Peyer's patch (tissue), 4 donors: ENCODE measurements at regions not wholly inside any gene's neighbourhood (a gene's known extent, or its start where the extent isn't known, plus 50 kb on each side); places are given as distances from the start of the nearest gene placed in this dataset.

Source experiments
- DNase-seq, 3 donors: peaks; one replicate each; pipeline ENCODE4 v3.0.0-alpha.2; 2017 to 2019
- H3K27ac ChIP-seq, 4 donors: fragments of 200-600 bp; sonication (generic); one replicate each; pipeline ENCODE4 v1.5.1; 2016 to 2019
- H3K27me3 ChIP-seq, 2 donors: fragments of 200-600 bp; sonication (generic); one replicate each; pipeline ENCODE4 v1.5.1; 2019
- H3K36me3 ChIP-seq, 3 donors: fragments of 200-600 bp; sonication (generic); one replicate each; pipeline ENCODE4 v1.5.1; 2016 to 2019
- H3K4me1 ChIP-seq, 4 donors: fragments of 200-600 bp; sonication (generic); one replicate each; pipeline ENCODE4 v1.5.1; 2016 to 2019
- H3K4me3 ChIP-seq, 4 donors: fragments of 200-600 bp; sonication (generic); 1 replicate in 3 of 4; 2 replicates in 1 of 4; pipeline ENCODE4 v1.5.1; 2016 to 2019; ENCODE audit warnings: mild to moderate bottlenecking in 1 of 4
- H3K9me3 ChIP-seq, 4 donors: fragments of 200-600 bp; sonication (generic); one replicate each; pipeline ENCODE4 v1.5.1; 2016 to 2019; ENCODE audit warnings: mild to moderate bottlenecking in 1 of 4
- POLR2A ChIP-seq, 2 donors: fragments of 450-650 bp; IDR thresholded peaks; one replicate each; pipeline ENCODE4 v1.5.1; 2017; ENCODE audit warnings: antibody characterized with exemption in 2 of 2, mild to moderate bottlenecking in 2 of 2, moderate library complexity in 2 of 2
- TF ChIP-seq, protein P1 (sequence below), 6 experiments: fragments of 450-650 bp in 4 of 6; fragments of 200-600 bp in 2 of 6; sonication (generic) in 1 of 6; IDR thresholded peaks; one replicate each; pipeline ENCODE4 v1.5.1; 2017 to 2019; ENCODE audit warnings: antibody characterized with exemption in 6 of 6, mild to moderate bottlenecking in 3 of 6, moderate library complexity in 1 of 6

DNA sequence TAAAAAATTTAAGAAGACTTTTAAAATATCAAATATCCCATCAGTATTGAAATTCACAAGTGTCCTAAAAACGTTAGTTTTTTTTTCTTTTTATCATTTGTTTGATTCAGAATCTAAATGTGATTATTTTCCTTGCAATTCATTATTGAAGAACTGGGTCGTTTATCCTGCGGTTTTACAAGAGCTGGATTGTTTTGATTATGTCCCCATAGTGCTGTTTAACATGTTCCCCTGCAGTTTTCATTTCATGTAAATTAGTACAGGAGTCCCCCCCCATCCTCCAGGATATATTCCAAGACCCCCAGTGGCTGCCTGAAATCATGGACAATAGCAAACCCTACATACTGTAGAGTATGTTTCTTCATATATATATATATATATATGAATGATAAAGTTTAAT lies 105.7 kb downstream of the KCTD15 start:
- Histone ChIP-seq H3K36me3 (no peaks in the 10 kb centered on the region), H3K27ac (no peak overlapping the region), H3K4me3 (no peak overlapping the region), H3K27me3 (peaks cover 0 to 5% of the 10 kb centered on the region in 2 donors), H3K4me1 (peaks cover 0 to 18% (median 8%) of the 10 kb centered on the region in 4 donors), H3K9me3 (peaks cover 0 to 8% (median 4%) of the 10 kb centered on the region in 4 donors)
- TF ChIP-seq, protein P1, sequence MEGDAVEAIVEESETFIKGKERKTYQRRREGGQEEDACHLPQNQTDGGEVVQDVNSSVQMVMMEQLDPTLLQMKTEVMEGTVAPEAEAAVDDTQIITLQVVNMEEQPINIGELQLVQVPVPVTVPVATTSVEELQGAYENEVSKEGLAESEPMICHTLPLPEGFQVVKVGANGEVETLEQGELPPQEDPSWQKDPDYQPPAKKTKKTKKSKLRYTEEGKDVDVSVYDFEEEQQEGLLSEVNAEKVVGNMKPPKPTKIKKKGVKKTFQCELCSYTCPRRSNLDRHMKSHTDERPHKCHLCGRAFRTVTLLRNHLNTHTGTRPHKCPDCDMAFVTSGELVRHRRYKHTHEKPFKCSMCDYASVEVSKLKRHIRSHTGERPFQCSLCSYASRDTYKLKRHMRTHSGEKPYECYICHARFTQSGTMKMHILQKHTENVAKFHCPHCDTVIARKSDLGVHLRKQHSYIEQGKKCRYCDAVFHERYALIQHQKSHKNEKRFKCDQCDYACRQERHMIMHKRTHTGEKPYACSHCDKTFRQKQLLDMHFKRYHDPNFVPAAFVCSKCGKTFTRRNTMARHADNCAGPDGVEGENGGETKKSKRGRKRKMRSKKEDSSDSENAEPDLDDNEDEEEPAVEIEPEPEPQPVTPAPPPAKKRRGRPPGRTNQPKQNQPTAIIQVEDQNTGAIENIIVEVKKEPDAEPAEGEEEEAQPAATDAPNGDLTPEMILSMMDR (IDR thresholded peaks at IDR 0.05) = no peak
- no peak for TF ChIP-seq POLR2A (IDR thresholded peaks at IDR 0.05)
- DNase-seq = no peak

DNA sequence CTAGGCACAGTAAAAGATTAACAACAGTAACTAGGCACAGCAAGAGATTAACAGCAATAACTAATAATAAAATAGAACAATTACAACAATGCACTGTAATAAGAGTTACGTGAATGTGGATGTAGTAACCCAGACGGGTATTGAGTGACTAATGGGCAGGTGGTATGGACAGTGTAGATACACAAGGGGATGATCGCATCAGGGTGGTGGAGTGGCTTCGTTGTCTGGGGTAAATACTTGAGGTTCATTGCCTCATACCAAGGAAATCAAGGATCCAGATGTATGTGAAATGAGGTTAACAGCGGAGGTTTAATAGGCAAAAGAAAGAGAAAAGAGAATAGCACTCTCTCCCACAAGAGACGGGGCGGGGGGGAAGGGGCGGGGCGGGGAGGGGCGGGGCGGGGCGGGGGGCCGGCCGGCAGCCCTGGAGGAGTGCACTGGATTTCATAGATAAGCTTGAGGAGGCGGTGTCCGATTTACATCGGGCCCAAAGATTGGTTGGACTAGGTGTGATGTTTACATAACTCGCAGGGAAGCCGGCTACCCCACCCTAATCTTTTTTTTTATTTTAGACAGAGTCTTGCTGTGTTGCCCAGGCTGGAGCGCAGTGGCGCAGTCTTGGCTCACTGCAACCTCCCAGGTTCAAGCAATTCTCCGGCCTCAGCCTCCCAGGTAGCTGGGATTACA lies 106.3 kb downstream of the KCTD15 start:
- H3K9me3 ChIP-seq = peaks cover 0 to 8% (median 2%) of the 10 kb centered on the region in 4 donors
- H3K4me3 ChIP-seq = no peak overlapping the region
- peaks cover 0 to 5% of the 10 kb centered on the region in 2 donors for H3K27me3 ChIP-seq
- TF ChIP-seq, protein P1 (IDR thresholded peaks at IDR 0.05) = no peak
- TF ChIP-seq POLR2A (IDR thresholded peaks at IDR 0.05) = no peak
- no peak for DNase-seq
- no peak overlapping the region for H3K27ac ChIP-seq
- H3K36me3 ChIP-seq = no peaks in the 10 kb centered on the region
- H3K4me1 ChIP-seq = peaks cover 0 to 18% (median 8%) of the 10 kb centered on the region in 4 donors

DNA sequence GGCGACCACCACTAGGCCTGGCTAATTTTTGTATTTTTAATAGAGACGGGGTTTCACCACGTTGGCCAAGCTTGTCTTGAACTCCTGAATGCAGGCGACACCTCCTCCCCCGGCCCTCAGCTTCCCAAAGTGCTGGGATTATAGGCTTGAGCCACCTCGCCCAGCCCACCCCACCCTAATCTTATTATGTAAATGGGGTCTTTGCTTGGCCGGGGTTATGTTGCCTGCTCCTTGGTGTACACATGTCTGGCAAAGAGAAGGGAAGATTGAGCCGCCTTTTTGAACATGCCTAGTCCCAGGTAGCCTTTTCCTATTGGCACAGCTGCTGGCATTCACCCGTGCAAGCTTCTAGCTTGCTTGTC lies 106.8 kb downstream of the KCTD15 start:
- Histone ChIP-seq H3K36me3 (no peaks in the 10 kb centered on the region), H3K4me1 (peaks cover 0 to 18% (median 8%) of the 10 kb centered on the region in 4 donors), H3K4me3 (no peak overlapping the region), H3K9me3 (peaks cover 0 to 8% (median 0%) of the 10 kb centered on the region in 4 donors), H3K27me3 (peaks cover 0 to 5% of the 10 kb centered on the region in 2 donors), H3K27ac (no peak overlapping the region)
- TF ChIP-seq, protein P1 (IDR thresholded peaks at IDR 0.05) = no peak
- TF ChIP-seq POLR2A (IDR thresholded peaks at IDR 0.05) = no peak
- no peak for DNase-seq

DNA sequence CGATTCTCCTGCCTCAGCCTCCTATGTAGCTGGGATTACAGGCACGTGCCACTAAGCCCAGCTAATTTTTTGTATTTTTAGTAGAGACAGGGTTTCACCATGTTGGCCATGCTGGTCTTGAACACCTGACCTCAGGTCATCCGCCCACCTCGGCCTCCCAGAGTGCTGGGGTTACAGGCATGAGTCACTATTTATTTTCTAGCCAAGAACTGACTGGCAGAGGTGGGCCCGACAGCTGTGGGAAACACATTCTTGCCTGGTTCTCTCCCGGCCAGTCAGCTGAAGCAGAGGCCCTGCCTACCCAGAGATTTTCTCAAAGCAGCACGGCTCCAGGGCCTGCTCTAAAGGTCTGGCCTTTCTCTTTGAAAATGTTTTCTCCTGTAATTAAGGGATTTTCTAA lies 108.0 kb downstream of the KCTD15 start:
- TF ChIP-seq POLR2A (IDR thresholded peaks at IDR 0.05) = no peak
- peaks cover 0 to 8% (median 0%) of the 10 kb centered on the region in 4 donors for H3K9me3 ChIP-seq
- no peak for DNase-seq
- H3K4me1 ChIP-seq = peaks cover 0 to 18% (median 8%) of the 10 kb centered on the region in 4 donors
- H3K27me3 ChIP-seq = peaks cover 0 to 5% of the 10 kb centered on the region in 2 donors
- no peak overlapping the region for H3K4me3 ChIP-seq
- H3K36me3 ChIP-seq = no peaks in the 10 kb centered on the region
- peak overlapping the region in 1 of 4 donors; percentile 72 for H3K27ac ChIP-seq

DNA sequence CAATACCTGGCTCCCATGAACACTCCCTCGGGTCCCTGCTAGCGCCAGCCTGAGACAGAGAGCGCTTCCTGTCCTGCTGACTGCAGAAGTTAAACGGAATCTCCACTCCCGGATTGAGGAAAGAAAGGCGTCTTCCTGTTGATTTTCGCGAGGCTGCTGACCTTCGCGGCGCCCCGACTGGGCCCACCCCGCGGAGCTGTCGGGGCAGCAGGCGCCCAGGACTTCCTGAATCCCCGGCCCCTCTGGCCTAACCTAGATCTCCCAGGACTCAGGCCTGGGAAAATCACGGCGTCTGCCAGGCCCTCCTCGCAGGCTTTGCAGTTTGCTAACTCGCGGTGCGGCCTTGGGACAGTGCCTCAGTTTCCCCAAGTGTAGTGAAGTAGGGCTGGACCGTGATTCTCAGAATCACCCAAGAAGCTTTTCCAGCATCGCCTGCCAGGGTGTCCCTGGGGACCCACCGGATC lies 108.8 kb downstream of the KCTD15 start:
- H3K4me3 ChIP-seq = peak overlapping the region; percentile 28 to 57 (median 50)
- peaks cover 0 to 5% of the 10 kb centered on the region in 2 donors for H3K27me3 ChIP-seq
- peaks cover 0 to 18% (median 8%) of the 10 kb centered on the region in 4 donors for H3K4me1 ChIP-seq
- TF ChIP-seq POLR2A (IDR thresholded peaks at IDR 0.05) = no peak
- TF ChIP-seq, protein P1 (IDR thresholded peaks at IDR 0.05) = no peak
- peak overlapping the region; percentile 31 to 72 (median 52) for H3K27ac ChIP-seq
- no peak for DNase-seq
- H3K9me3 ChIP-seq = peaks cover 0 to 8% (median 0%) of the 10 kb centered on the region in 4 donors
- H3K36me3 ChIP-seq = no peaks in the 10 kb centered on the region

DNA sequence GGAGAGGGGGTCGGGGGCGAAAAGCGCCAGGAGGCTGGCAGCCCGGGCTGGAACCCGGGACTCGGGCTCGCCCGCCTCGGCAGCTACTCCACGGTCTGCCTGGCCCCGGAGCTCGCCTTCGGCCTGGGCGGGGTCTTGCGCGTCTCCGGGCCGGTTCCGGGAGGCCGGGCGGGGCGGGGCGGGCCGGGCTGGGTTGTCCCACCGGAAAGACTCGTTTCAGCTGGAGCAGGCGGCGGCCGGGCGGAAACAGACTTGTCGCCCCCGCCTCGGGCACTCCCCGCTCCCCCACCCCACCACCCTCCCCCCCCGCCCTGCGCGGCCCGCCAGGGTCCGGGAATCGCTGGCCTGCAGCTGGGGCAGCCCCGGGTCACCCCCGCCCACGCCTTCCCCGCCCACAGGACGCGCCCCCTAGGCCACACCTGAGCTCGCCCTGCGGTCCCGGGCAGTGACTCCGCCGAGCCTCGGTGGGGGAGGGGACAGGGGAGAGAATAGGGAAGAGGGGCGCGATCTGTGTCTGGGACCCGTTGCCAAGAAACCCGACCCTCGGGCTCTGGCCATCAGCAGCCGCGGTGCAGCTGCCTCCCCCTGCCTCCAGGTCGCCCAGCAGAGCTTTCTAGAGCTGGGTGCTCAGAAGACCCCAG lies 109.4 kb downstream of the KCTD15 start:
- Histone ChIP-seq H3K27ac (peak overlapping the region; percentile 31 to 72 (median 52)), H3K4me3 (peak overlapping the region; percentile 28 to 57 (median 50)), H3K27me3 (peaks cover 0 to 5% of the 10 kb centered on the region in 2 donors), H3K4me1 (peaks cover 0 to 18% (median 8%) of the 10 kb centered on the region in 4 donors), H3K36me3 (no peaks in the 10 kb centered on the region), H3K9me3 (peaks cover 0 to 8% (median 0%) of the 10 kb centered on the region in 4 donors)
- TF ChIP-seq POLR2A (IDR thresholded peaks at IDR 0.05) = no peak
- TF ChIP-seq, protein P1 (IDR thresholded peaks at IDR 0.05) = no peak
- peak in 2 of 3 donors; percentile 74 to 75 for DNase-seq
